ENCODE measurements at regions not wholly inside any gene's neighbourhood (a gene's known extent, or its start where the extent isn't known, plus 50 kb on each side); places are given as distances from the start of the nearest gene placed in this dataset.

DNA sequence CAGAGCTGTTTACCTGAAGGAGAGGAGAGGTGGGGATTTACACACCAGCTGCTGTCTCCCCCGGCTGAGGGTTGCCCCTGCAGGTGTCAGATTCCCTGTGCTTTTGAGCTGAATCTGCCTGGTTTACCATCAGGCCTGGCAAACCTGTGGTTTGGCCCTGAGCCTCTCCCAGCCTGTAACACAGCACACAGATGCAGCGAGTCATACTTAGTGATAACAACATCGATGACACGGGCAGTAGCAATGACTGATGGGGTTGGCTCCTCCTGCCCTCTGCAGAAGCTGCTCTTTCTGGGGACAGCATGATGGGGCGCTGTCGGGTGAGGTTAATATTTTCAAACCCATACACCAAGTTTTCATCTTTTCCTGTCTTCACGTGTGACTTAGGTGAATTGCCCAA is 380.0 kb upstream of the B3GAT1 start:
- DNase-seq, result peak; percentile 63

DNA sequence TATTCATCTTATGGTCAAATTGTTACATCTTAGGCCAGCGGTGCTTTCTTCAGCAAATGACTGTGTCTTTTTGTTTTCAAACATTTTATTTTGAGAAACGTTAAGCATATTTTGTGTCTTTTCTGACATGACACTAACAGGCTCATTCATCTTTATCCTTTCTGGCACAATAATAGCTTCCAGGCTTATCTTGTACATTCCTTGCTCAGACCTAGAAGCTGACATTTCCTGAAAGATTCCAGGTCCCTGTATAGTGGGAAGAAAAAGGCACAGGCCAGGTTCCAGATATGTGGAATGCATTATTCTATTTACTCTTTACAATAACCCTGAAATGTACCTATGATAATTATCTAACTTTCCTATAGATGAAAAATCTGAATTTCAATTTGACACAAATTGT is 379.1 kb upstream of the B3GAT1 start:
- no peak for DNase-seq

GRCh38 chr11:134789104-134789503 is 377.1 kb upstream of the B3GAT1 start:
- no peak for DNase-seq

GRCh38 chr11:134786636-134787035 is 374.6 kb upstream of the B3GAT1 start:
- DNase-seq, result no peak

DNA sequence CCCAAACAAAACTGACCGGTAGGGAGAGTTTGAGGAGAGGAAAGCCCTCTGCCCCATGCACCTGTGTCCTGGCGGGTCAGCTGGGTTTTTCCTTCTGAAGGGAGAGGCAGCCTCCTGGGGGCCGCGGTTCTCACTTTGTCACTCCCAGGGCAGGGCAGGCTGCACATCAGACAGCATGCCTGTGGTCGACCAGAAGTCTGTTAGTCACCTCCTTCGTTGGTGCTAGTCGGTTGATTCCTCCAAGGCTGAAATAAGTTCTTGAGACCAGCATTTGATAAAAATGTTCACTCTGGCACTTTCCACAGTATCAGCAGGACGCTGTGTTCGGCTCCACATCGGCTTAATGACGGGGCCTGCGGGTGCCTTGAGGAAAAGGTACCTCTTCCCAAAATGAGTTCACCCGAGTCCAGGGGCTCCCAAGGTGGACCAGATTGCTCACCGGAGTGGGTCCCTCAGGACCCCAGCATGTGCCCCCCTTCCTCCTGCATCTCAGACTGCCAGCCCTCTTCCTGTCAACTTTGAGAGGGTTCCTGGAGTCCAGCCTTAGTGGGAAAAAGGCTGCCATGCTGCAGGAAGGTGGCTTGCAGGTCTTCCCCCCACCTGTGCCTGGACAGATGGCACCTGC is 373.7 kb upstream of the B3GAT1 start:
- DNase-seq, result no peak

DNA sequence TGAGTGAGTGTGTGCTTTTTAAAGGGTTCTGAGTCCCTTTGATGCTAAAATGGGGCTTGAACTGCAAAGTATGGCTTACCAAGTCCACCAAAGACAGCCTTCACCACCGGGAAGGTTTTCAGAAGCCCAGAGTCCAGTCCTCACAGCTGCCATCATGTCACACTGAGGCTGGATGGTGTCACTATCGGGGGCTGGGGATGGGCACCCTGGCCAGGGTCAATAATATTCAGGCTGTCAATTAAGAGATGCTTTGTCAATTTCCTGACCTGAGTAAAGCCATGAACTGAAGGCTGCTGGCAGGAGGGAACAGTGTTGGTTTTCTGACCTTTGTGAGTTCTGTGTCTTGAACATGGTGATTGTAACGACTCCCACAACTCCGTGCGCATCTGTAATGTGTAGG is 373.0 kb upstream of the B3GAT1 start:
- DNase-seq, result no peak

DNA sequence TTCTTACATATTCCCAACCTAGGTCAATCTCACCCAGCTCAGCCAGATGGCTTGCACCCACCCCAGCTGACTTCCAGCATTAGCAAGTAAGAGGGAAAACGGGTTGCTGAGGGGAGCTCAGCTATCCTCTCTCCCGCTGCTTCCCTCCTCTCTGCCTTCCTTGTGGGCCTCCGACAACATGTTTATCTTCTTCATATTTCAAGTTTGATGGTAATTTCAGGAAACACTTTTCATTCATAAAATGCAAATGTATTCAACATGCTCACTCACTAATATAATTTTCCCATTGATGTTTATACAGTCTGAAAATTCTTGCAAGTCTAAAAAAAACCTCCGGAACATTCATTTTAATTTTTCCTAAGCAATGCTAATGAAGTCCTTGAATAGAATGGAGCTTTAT is 372.5 kb upstream of the B3GAT1 start:
- DNase-seq, result no peak

DNA sequence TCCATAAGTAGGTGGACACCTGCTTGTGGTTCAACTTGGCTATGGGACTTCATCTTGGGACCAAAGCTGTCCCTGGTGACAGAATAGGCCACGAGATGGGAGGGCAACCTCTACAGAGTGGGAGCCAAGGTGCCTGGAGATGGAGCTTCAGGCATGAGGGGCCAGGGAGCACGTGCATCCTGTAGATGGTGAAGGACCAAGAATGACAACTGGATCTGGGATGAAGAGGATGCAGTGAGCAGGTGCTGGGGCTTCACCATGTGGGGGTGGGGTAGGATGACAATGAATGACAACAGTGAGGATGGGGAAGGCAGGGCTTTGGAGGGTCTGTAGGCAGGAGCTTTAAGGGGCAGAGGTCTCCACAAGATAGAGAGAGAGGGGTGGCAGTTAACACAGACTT is 372.0 kb upstream of the B3GAT1 start:
- DNase-seq, result no peak

- no peak for DNase-seq
Observed at GRCh38 chr11:134783234-134783633, 371.2 kb upstream of the B3GAT1 start.

DNA sequence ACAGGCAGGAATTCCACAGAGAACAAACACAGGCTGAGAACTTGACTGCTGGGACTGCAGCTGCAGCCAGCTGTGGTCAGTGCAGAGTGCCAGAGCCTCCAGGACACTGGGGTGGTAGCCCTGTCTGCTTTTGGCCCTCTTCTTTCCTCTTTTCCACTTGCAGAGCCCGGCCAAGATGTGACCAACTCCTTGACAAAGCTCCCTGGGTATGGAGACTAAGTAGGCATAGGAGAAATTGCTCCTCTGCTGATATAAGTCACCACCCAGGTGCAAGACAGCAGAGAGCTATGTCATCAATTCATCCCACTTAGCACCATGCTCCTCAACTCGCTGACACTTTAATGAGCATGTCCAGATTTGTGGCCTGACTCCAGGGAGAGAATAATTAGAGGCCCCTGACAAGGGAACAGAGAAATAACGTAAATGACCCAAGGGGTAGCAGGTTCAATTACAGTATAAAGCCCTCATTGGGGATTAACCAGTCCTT is 369.4 kb upstream of the B3GAT1 start:
- no peak for DNase-seq

- DNase-seq, result no peak
Observed at GRCh38 chr11:134780486-134781147, 368.6 kb upstream of the B3GAT1 start.

DNA sequence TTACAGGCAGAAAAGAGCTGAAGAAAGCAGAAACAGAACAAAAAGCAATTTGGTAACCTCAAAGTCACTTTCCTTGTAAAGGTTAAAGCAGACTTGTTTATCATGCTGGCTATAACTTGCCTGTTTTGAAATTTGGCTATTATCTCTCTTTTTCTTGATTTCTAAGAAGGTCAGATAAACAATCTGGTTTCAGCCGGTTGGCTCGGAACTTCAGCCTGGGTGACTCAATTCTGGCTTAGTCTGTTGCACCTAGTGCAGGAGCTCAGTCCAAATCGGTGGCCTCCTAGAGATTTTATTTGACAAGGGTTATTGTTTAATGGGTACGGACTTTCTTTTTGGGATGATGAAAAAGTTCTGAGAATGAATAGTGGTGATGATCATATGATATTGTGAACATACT is 367.1 kb upstream of the B3GAT1 start:
- DNase-seq, result no peak

- no peak for DNase-seq
Observed at GRCh38 chr11:134768463-134768862, 356.4 kb upstream of the B3GAT1 start.

- no peak for DNase-seq
Observed at GRCh38 chr11:134765565-134765964, 353.5 kb upstream of the B3GAT1 start.

DNA sequence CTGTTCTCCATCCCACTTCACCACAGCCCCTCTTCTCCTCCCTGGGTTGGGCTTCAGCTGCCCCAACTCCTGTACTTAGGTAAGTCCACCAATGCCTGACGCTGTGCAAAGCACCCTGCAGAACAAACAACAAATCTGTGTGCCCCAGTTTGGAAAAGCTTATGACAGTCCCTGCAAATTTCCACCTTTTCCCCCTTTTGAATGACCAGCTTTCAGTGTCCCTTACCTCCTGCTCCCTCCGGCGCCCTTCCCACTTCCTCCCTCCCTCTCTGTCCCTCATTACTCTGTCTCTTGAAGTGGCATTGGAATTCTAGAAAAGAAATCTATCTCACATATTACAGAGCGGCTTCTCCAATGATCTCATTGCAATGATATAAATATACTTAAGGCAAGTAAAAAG is 352.9 kb upstream of the B3GAT1 start:
- no peak for DNase-seq

- no peak for DNase-seq
Observed at GRCh38 chr11:134764367-134764766, 352.3 kb upstream of the B3GAT1 start.

DNA sequence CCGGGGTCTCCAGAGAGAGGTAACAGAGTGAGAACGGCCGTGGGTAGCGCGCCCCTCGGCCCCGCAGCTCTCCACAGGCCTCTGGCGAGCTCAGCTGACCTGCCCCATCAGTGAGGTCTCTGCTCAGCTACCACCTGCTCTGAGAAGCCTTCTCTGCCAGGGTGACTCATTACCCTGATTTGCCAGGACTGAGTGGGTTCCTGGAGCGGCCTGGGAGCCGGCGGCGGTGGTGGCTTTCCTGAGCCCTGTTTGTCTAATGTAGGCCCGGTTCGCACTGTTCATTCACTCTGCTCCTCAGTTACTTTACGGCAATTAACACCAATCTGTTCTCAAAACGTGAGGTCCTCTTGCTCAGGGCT is 351.0 kb upstream of the B3GAT1 start:
- no peak for DNase-seq

DNA sequence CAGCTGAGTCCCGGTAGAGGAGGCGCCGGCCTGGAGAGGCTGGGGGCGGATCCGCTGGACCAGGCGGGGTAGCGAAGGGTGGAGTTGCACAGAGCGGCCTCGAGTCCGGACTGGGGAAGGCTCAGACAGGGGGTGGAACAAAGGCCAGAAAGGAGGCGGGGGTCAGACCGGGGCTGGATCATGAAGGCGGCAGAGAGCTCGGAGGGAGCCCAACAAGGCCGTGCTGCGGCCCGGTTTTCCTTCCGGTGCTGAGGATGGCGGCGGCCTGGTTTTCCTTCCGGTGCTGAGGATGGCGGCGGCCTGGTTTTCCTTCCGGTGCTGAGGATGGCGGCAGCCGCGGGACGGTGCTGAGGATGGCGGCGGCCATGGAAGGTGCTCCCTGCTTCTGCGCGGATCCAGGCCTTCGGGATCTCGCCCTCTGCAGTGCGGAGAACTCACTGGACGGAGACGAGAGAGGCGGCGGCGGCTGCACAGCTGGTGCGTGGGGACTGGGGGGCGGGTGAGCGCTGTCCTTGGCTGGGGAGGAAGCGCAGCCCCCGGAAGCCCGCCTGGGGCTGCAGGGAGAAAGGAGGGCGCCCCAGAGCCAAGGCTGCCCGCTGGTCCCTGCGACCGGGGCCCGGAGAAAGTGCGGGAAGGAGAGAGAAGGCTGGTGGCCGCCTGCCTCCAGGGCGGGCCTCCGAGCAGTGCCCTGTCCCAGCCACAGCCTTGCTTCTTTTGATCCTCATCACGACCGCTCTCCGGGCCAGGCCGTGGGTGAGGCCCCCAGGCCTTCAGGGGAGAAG is 350.4 kb upstream of the B3GAT1 start:
- no peak for DNase-seq

- no peak for DNase-seq
Observed at GRCh38 chr11:134761926-134762247, 349.8 kb upstream of the B3GAT1 start.

GRCh38 chr11:134761386-134761785 is 349.3 kb upstream of the B3GAT1 start:
- DNase-seq, result no peak

DNA sequence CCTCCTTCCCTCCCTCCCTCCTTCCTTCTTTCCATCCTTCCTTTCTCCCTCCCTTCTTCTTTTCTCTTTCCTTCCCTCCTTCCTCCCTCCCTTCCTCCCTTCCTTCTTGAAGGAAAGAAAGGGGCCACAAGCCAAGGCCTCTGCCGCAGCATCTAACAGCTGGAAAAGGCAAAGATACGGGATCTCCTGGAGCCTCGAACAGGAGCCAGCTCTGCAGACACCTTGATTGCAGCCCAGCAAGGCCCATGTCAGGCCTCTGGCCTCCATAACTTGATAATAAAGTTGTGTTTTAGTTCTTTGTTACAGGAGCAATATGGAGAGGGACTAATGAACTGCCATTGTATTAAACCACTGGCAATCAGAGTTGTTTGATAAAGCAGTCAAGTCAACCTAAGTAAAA is 348.9 kb upstream of the B3GAT1 start:
- DNase-seq, result no peak

DNA sequence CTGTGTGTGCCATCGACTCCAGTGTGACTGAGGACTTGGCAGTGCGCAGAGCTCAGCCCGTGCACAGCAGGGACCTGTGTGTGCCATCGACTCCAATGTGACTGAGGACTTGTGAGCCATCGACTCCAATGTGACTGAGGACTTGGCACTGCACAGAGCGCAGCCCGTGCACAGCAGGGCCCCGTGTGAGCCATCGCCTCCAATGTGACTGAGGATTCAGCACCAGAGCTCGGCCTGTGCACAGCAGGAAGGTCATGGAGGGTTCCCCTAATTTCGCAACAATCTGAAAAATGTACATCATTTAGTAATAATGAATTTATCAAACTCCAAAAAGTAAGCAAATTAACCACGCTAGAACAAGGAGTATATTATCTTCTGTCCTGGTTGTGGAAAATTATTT is 348.3 kb upstream of the B3GAT1 start:
- no peak for DNase-seq

DNA sequence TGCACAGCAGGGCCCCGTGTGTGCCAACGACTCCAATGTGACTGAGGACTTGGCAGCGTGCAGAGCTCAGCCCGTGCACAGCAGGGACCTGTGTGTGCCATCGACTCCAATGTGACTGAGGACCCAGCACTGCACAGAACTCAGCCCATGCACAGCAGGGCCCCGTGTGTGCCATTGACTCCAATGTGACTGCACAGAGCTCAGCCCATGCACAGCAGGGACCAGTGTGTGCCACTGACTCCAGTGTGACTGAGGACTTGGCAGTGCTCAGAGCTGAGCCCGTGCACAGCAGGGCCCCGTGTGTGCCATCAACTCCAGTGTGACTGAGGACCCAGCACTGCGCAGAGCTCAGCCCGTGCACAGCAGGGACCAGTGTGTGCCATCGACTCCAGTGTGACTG is 347.8 kb upstream of the B3GAT1 start:
- no peak for DNase-seq

DNA sequence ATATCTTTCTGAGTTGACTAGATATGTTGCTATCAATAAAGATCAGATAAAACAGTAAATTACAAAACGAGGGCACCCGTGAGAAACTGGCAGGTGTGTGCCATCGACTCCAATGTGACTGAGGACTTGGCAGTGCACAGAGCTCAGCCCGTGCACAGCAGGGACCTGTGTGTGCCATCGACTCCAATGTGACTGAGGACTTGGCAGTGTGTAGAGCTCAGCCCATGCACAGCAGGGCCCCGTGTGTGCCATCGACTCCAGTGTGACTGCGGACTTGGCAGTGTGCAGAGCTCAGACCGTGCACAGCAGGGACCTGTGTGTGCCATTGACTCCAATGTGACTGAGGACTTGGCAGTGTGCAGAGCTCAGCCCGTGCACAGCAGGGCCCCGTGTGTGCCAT is 347.2 kb upstream of the B3GAT1 start:
- no peak for DNase-seq
